ENCODE measurements at regions not wholly inside any gene's neighbourhood (a gene's known extent, or its start where the extent isn't known, plus 50 kb on each side); places are given as distances from the start of the nearest gene placed in this dataset.

DNA sequence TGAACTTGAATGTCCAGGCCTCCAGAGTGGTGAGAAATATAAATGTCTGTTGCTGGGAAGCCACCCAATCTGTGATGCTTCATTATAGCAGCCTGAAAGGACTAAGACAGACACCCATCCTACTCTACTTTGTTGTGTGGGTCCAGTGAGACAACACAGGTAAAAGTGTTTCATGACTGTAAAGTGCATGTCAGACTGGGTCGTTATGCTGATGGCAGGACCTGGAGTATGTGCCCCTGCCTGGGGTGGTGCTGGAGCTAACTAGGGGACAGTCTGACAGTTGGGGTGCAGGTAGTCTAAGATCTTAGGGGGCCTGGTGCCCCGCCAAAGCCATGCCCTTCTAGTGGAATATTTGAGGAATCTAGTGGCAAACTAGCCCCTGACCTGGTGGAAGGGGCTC lies 165.6 kb downstream of the TRIM29 start:
- TF ChIP-seq, protein P1, sequence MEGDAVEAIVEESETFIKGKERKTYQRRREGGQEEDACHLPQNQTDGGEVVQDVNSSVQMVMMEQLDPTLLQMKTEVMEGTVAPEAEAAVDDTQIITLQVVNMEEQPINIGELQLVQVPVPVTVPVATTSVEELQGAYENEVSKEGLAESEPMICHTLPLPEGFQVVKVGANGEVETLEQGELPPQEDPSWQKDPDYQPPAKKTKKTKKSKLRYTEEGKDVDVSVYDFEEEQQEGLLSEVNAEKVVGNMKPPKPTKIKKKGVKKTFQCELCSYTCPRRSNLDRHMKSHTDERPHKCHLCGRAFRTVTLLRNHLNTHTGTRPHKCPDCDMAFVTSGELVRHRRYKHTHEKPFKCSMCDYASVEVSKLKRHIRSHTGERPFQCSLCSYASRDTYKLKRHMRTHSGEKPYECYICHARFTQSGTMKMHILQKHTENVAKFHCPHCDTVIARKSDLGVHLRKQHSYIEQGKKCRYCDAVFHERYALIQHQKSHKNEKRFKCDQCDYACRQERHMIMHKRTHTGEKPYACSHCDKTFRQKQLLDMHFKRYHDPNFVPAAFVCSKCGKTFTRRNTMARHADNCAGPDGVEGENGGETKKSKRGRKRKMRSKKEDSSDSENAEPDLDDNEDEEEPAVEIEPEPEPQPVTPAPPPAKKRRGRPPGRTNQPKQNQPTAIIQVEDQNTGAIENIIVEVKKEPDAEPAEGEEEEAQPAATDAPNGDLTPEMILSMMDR (IDR thresholded peaks at IDR 0.05; ENCODE audit: insufficient read depth, low read depth, low read length), result no peak
- no peak for TF ChIP-seq EZH2 (IDR thresholded peaks at IDR 0.05; ENCODE audit: insufficient read depth, low read length)

Measured in astrocyte (in vitro differentiated cells and primary cell).